ENCODE measurements at regions not wholly inside any gene's neighbourhood (a gene's known extent, or its start where the extent isn't known, plus 50 kb on each side); places are given as distances from the start of the nearest gene placed in this dataset.

GRCh38 chr18:46271488-46271887 is 167.3 kb downstream of the HAUS1 start:
- ATAC-seq (no peak), DNase-seq (ENCODE audit: low read depth, low spot score) (no peak)
- no peaks in the 10 kb centered on the region for H3K27me3 ChIP-seq (ENCODE audit: control insufficient read depth, insufficient read depth, low read length)
- BruUV-seq (replicated peaks), result no TSS peak
- H3K36me3 ChIP-seq (ENCODE audit: control insufficient read depth, insufficient read depth, low read length), result no peaks in the 10 kb centered on the region
- H3K27ac ChIP-seq (ENCODE audit: low read length), result no peak overlapping the region
- no peak overlapping the region for H3K4me3 ChIP-seq (ENCODE audit: low read depth in 2 of 2, low read length in 2 of 2)
- no peaks in the 10 kb centered on the region for H3K9me3 ChIP-seq (ENCODE audit: control insufficient read depth, insufficient read depth, low read depth, low read length)
- no peak for TF ChIP-seq SIN3A (IDR thresholded peaks at IDR 0.05; ENCODE audit: borderline replicate concordance, insufficient read depth, low read depth, low read length)
- no peak for TF ChIP-seq TCF7L2 (IDR thresholded peaks at IDR 0.05; ENCODE audit: low read depth, low read length)
- no peak for TF ChIP-seq POLR2AphosphoS5 (IDR thresholded peaks at IDR 0.05; ENCODE audit: low read depth, low read length)
- TF ChIP-seq CTCF (IDR thresholded peaks at IDR 0.05), result no peak
- in situ Hi-C loops (cut with HindIII; ENCODE audit: low pct_unique_long_range_greater_than_20kb, low sequenced_read_pairs) (no loop called here), intact Hi-C loops (cut with micrococcal nuclease; ENCODE audit: unreplicated experiment) (no loop called here)
- ChIA-PET CTCF (no interaction called here), POLR2A (no interaction called here)
- no peaks in the 10 kb centered on the region for H3K4me1 ChIP-seq (ENCODE audit: control insufficient read depth, insufficient read depth, low read length)

GRCh38 chr18:46273861-46274260 is 169.7 kb downstream of the HAUS1 start:
- no peak for DNase-seq (ENCODE audit: low read depth, low spot score)
- intact Hi-C loops (cut with micrococcal nuclease; ENCODE audit: unreplicated experiment) (no loop called here), in situ Hi-C loops (cut with HindIII; ENCODE audit: low pct_unique_long_range_greater_than_20kb, low sequenced_read_pairs) (no loop called here)
- no peak overlapping the region for H3K27ac ChIP-seq (ENCODE audit: low read length)
- POLR2A ChIA-PET, result no interaction called here
- BruUV-seq (replicated peaks), result no TSS peak
- CTCF ChIA-PET, result no interaction called here
- ATAC-seq, result no peak
- H3K4me3 ChIP-seq (ENCODE audit: low read depth in 2 of 2, low read length in 2 of 2), result no peak overlapping the region
- no peaks in the 10 kb centered on the region for H3K36me3 ChIP-seq (ENCODE audit: control insufficient read depth, insufficient read depth, low read length)
- H3K27me3 ChIP-seq (ENCODE audit: control insufficient read depth, insufficient read depth, low read length), result no peaks in the 10 kb centered on the region
- no peak for TF ChIP-seq POLR2AphosphoS5 (IDR thresholded peaks at IDR 0.05; ENCODE audit: low read depth, low read length)
- no peak for TF ChIP-seq CTCF (IDR thresholded peaks at IDR 0.05)
- no peak for TF ChIP-seq SIN3A (IDR thresholded peaks at IDR 0.05; ENCODE audit: borderline replicate concordance, insufficient read depth, low read depth, low read length)
- H3K9me3 ChIP-seq (ENCODE audit: control insufficient read depth, insufficient read depth, low read depth, low read length), result no peaks in the 10 kb centered on the region
- no peaks in the 10 kb centered on the region for H3K4me1 ChIP-seq (ENCODE audit: control insufficient read depth, insufficient read depth, low read length)

GRCh38 chr18:46274266-46274665 is 170.1 kb downstream of the HAUS1 start:
- Histone ChIP-seq H3K27me3 (ENCODE audit: control insufficient read depth, insufficient read depth, low read length) (no peaks in the 10 kb centered on the region), H3K4me3 (ENCODE audit: low read depth in 2 of 2, low read length in 2 of 2) (no peak overlapping the region), H3K36me3 (ENCODE audit: control insufficient read depth, insufficient read depth, low read length) (no peaks in the 10 kb centered on the region), H3K9me3 (ENCODE audit: control insufficient read depth, insufficient read depth, low read depth, low read length) (no peaks in the 10 kb centered on the region), H3K4me1 (ENCODE audit: control insufficient read depth, insufficient read depth, low read length) (no peaks in the 10 kb centered on the region), H3K27ac (ENCODE audit: low read length) (no peak overlapping the region)
- TF ChIP-seq CTCF (IDR thresholded peaks at IDR 0.05) (no peak), SIN3A (IDR thresholded peaks at IDR 0.05; ENCODE audit: borderline replicate concordance, insufficient read depth, low read depth, low read length) (no peak), POLR2AphosphoS5 (IDR thresholded peaks at IDR 0.05; ENCODE audit: low read depth, low read length) (no peak), REST (IDR thresholded peaks at IDR 0.05; ENCODE audit: insufficient read depth in 1 of 2, low read depth in 2 of 2, low read length in 1 of 2) (no peak)
- ChIA-PET CTCF (no interaction called here), POLR2A (no interaction called here)
- no TSS peak for BruUV-seq (replicated peaks)
- in situ Hi-C loops (cut with HindIII; ENCODE audit: low pct_unique_long_range_greater_than_20kb, low sequenced_read_pairs) (no loop called here), intact Hi-C loops (cut with micrococcal nuclease; ENCODE audit: unreplicated experiment) (no loop called here)
- DNase-seq (ENCODE audit: low read depth, low spot score) (no peak), ATAC-seq (no peak)

All from Panc1 (cell line).